Renal pelvis (tissue), 1 donor: ENCODE measurements at regions not wholly inside any gene's neighbourhood (a gene's known extent, or its start where the extent isn't known, plus 50 kb on each side); places are given as distances from the start of the nearest gene placed in this dataset.

Experiments used
- DNase-seq: peaks from one replicate; pipeline ENCODE4 v3.0.0-alpha.2; 2013

GRCh38 chr2:6206882-6207281, 514.7 kb downstream of the SOX11 start:
- DNase-seq: no peak

- DNase-seq: no peak
Measured at GRCh38 chr2:6211236-6211635, 519.1 kb downstream of the SOX11 start.

- no peak for DNase-seq
Measured at GRCh38 chr2:6212491-6212890, 520.3 kb downstream of the SOX11 start.

GRCh38 chr2:6213056-6213780, 521.0 kb downstream of the SOX11 start:
- no peak for DNase-seq

GRCh38 chr2:6214471-6214870, 522.3 kb downstream of the SOX11 start:
- DNase-seq: no peak

- DNase-seq: no peak
Measured at GRCh38 chr2:6215053-6215452, 522.9 kb downstream of the SOX11 start.

- DNase-seq: no peak
Measured at GRCh38 chr2:6216234-6216633, 524.0 kb downstream of the SOX11 start.

- DNase-seq: no peak
Measured at GRCh38 chr2:6218926-6219325, 526.7 kb downstream of the SOX11 start.

- no peak for DNase-seq
Measured at GRCh38 chr2:6219906-6220305, 527.7 kb downstream of the SOX11 start.

- DNase-seq: no peak
Measured at GRCh38 chr2:6222296-6222695, 530.1 kb downstream of the SOX11 start.

- peak; percentile 59 for DNase-seq
Measured at GRCh38 chr2:6224267-6224666, 532.1 kb downstream of the SOX11 start.

- DNase-seq: no peak
Measured at GRCh38 chr2:6228251-6228650, 536.1 kb downstream of the SOX11 start.

- DNase-seq: no peak
Measured at GRCh38 chr2:6231166-6231565, 539.0 kb downstream of the SOX11 start.

GRCh38 chr2:6233993-6234392, 541.8 kb downstream of the SOX11 start:
- no peak for DNase-seq

GRCh38 chr2:6234702-6235101, 542.5 kb downstream of the SOX11 start:
- no peak for DNase-seq

- DNase-seq: no peak
Measured at GRCh38 chr2:6236317-6236716, 544.1 kb downstream of the SOX11 start.

- DNase-seq: peak; percentile 66
Measured at GRCh38 chr2:6237039-6237660, 545.0 kb downstream of the SOX11 start.

GRCh38 chr2:6249557-6249956, 557.4 kb downstream of the SOX11 start:
- no peak for DNase-seq

- DNase-seq: no peak
Measured at GRCh38 chr2:6254441-6254840, 562.3 kb downstream of the SOX11 start.

GRCh38 chr2:6264198-6264597, 572.0 kb downstream of the SOX11 start:
- no peak for DNase-seq

- DNase-seq: no peak
Measured at GRCh38 chr2:6281524-6281923, 584.2 kb downstream of the CMPK2 start.

GRCh38 chr2:6283259-6283658, 582.4 kb downstream of the CMPK2 start:
- no peak for DNase-seq

- no peak for DNase-seq
Measured at GRCh38 chr2:6287406-6287805, 578.3 kb downstream of the CMPK2 start.

GRCh38 chr2:6288791-6289190, 576.9 kb downstream of the CMPK2 start:
- DNase-seq: no peak
